Esophagus mucosa (tissue), 1 donor: ENCODE measurements at regions not wholly inside any gene's neighbourhood (a gene's known extent, or its start where the extent isn't known, plus 50 kb on each side); places are given as distances from the start of the nearest gene placed in this dataset.
"Not testable (repeated sequence)": the region's sequence is repeated elsewhere in the genome, so short reads cannot be mapped to it uniquely, and the experiment has no call there.

Experiments used
- ATAC-seq: fragments of 200-7000 bp; cut with Tn5 transposase; one replicate; pipeline ENCODE4 v1.9.1; 2020
- donor health status: DM: yes; HTN: yes; CAD: no.

DNA sequence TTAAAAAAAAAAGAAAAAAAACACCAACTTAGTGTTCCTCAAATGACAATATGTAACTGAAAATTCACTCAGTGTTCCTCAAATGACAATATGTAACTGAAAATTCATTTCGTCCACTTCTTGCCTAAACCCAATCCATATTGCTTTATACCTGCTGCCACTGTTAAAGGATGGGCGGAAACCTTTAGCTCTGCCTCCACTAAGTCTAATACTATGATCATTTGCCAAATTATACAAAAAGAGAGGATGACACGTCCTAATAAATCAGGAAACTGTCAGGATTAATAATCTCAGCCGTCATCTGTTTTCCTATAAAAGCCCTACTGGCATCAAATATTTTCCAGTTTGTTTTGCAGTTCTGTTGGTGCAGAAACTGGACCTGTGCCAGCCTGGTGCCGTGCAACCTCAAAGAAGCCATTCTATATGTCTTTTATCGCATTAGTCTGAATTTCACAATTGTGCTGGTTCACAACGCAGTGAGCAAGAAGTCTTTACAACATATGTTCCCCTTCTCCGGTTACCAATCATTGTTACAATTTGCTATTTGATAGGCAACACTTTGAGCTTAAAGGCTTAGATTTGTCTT, 160.4 kb upstream of the KCNH8 start:
- ATAC-seq = peak; percentile 70

GRCh38 chr3:18987070-18987469, 161.2 kb upstream of the KCNH8 start:
- no peak for ATAC-seq

GRCh38 chr3:18982920-18983319, 165.4 kb upstream of the KCNH8 start:
- ATAC-seq = no peak

DNA sequence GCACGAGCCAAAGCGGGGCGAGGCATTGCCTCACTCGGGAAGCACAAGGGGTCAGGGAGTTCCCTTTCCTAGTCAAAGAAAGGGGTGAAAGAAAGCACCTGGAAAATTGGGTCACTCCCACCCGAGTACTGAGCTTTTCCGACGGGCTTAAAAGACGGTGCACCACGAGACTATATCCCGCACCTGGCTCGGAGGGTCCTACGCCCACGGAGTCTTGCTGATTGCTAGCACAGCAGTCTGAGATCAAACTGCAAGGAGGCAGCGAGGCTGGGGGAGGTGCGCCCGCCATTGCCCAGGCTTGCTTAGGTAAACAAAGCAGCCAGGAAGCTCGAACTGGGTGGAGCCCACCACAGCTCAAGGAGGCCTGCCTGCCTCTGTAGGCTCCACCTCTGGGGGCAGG, 172.2 kb upstream of the KCNH8 start:
- not testable (repeated sequence) for ATAC-seq

DNA sequence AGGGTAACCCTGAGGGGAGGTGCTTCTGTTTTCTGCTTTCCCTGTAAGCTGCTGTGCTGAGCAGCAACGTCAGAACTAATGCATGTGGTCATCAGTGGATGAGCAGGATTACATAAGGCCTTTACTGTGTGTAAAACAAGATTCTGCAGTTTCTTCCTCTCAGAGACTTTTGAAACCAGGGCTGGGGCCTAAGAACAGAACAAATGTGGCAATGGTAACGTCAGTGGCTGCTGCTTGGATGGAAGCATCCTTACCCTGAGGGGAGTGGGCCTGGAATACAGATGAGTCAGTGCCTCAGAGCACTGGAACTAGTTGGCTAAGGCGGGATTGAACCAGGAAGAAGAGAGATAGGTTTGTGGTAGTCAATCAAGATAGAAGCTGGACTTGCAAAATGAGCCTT, 180.2 kb upstream of the KCNH8 start:
- ATAC-seq = peak; percentile 76

- no peak for ATAC-seq
Observed at GRCh38 chr3:18965781-18966180, 182.5 kb upstream of the KCNH8 start.

DNA sequence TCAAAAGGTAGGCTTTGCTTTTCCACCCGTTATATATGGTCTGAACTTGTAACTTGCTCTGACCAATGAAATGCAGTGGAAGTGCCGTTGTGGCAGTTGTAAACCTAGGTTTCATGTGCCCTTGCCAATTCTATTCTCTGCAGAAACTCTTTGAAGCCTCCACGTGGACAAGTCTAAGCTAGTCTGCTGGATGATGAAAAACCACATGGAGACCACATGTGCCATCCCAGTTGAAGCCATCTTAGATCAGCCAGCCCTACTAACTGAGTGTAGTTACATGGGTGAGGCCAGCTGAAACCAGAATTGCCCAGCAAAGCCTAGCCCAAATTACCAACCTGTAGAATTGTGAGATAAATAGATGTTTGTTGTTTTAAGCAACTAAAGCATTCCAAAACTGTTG, 183.7 kb upstream of the KCNH8 start:
- ATAC-seq = peak; percentile 39

DNA sequence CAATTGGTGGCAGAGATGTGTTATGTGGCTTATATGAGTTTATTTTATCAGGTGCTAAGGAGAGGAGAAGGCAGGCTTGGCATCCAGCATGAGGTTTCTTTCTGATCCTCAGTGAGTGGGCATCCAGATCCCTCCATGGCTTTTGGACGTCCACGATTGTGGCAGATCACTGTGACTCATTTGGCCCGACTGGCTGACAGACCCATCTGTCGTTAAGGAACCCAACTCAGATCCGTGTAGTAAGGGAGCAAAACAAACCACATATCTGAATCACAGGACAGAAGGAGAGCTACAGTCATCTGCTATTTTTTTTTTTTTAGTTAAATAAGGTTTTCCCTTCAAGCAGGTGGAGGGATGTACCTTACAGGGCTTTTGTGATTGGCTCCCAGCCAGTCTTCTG, 197.0 kb upstream of the KCNH8 start:
- ATAC-seq = no peak

GRCh38 chr3:18946524-18946923, 201.8 kb upstream of the KCNH8 start:
- ATAC-seq = peak; percentile 70

GRCh38 chr3:18937574-18937973, 210.7 kb upstream of the KCNH8 start:
- ATAC-seq = no peak

GRCh38 chr3:18919158-18919557, 229.2 kb upstream of the KCNH8 start:
- ATAC-seq = no peak

DNA sequence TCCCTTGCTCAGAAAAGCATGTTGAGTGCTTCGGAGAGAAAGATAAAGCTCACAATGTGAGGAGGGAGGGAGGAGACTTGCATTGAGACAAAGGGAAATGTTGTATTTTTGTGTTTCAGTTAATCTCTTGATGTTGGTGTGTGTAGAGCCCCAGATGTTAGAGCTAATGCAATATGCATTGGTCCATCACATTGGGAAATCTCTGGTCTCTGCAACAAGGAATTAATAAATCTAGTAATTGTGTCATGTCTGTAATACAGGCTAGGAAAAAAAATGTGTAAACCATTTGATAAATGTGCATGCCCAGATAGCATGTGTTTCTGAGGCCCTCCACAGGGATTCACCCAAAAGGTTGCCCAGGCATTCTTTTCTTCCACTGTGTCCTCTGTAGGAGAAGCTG, 230.4 kb upstream of the KCNH8 start:
- ATAC-seq = no peak

DNA sequence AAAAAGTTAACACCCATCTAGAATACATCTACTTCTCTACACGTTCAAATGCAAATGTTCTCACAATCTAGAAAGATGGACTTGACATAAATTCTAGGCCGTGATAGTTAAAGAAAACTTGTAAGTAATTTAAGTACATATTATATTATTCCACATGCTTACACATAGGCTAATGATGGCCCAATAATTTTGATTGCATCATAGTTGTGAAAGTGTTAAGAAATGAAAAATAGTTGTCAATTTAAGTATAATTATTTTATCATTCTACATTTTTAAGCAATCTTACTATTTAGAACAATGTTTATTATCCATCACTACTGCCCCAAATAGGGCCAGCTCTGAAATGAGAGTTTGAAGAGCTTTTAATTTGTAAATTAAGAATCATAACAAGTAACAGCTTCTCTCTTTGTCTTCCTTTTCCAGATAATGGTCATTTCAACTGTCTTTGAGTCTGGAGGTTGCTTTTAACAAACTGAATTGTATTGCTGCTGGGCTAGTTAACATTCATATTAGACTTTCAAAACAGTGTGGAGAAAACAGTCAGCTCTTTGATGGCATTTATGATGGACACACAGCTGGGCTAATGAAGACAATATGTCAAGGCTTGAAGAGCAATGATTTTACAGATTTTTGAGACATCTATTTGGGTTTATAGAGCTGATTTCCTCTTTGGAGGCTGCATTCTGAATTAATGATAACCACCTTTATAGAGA, 246.1 kb upstream of the KCNH8 start:
- ATAC-seq = no peak

- no peak for ATAC-seq
Observed at GRCh38 chr3:18901571-18901970, 246.7 kb upstream of the KCNH8 start.

DNA sequence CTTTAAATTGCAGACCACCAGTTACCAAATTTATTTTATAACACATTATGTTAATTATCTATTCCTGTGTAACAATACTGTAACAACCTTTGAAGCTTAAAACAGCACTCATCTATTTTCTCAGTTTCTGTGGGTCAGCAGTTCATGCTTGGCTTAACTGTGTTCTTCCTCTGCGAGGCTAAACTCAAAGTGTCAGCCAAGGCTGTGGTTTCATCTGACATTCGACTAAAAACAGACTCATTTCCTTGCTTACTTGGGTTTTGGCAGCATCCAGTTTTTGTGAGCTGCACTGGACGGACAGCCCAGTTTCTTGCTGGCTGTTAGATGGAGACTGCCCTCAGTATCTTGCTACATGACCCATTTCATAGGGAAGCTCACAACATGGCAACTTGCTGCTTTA, 247.3 kb upstream of the KCNH8 start:
- ATAC-seq = no peak

- no peak for ATAC-seq
Observed at GRCh38 chr3:18898911-18899310, 249.4 kb upstream of the KCNH8 start.

DNA sequence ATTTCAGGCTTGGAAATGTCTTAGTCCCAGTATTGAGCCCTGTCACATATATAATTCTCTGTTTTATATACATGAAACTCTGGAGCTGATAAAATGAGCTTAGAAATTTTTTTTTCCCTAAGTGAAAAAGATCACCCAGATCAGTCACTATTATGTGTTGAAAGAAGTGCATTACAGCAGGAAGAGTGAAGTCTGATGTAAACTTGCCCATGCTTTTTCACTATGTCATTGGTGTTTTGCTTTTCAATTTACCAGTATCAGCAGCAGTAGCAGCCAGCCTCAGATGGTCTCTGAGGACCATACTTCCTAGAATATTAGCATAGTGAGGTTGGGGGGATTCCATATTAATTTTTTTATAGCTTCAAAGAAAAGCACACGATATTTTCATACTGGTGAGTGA, 255.6 kb upstream of the KCNH8 start:
- no peak for ATAC-seq

- no peak for ATAC-seq
Observed at GRCh38 chr3:18892047-18892446, 256.3 kb upstream of the KCNH8 start.

DNA sequence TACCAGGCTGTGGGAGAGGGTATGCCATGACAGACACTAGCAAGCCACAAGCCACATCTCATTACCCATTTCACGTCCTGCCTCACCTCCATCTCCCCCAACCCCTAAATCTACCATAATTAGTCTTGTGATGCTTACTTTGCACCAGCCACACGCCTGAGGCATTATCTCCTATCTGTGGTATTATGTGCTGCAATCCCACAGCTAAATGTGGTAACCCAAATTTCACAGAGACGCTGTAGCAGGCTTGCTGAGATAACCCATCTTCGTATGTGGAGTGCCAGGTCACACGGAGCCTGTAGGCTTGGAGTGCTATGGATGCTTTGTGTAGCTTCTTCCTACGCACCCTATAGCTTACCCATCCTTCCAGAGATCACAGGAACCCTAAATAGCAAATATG, 256.7 kb upstream of the KCNH8 start:
- no peak for ATAC-seq

DNA sequence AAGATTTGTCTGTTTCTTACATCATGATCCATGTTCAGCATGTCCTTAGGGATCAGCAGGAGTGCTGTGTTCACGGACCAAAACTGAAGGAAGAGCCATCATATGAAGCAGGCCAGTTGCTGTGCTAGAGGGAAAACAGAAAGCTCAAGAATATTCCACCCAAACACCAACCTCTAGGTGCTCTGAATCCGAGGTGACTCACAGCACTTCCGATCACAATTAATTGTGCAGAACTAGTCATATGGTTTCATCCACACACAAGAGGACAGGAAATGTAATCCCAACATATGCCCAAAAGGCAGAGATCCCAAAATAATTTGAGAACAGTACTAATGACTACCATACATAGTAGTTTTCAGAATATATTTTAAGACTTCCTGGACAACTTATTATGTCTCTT, 257.9 kb upstream of the KCNH8 start:
- no peak for ATAC-seq

DNA sequence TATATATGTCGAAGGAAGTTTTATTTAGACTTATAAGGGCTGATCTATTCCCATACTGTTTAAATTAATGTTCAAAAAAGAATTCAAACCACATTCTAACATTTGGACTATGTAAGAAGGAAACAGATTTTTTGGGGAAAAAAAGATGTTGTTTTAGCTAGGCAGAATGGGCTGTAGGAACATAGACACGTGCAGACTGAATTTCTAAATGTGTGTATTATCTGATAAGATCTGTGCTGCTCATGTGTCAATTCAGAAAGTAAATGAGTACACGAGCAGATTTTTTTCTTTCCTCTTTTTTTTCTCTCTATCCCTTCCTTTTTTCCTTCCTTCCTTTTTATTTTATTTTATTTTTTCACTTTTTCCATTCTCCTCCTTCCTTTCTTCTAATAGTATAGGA, 259.5 kb upstream of the KCNH8 start:
- ATAC-seq = no peak

GRCh38 chr3:18888370-18888769, 259.9 kb upstream of the KCNH8 start:
- no peak for ATAC-seq

- no peak for ATAC-seq
Observed at GRCh38 chr3:18886331-18886730, 262.0 kb upstream of the KCNH8 start.

- no peak for ATAC-seq
Observed at GRCh38 chr3:18885612-18886011, 262.7 kb upstream of the KCNH8 start.

DNA sequence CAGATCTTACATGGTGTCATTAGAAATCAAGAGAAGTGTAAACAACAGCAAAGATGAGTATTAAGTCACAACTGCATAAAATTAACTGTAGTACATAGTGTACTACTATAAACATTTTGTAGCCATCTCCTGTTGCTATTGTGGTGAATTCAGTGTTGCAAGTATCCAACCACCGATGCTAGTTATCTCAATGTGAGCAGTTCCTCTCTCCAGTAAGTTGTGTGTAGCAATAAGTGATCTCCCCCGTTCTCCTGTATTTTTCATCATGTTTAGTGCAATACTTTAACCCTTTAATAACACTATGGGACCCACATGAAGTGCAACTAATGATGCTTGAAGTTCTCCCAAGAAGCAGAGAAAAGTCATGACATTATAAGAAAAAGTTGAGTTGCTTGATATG, 264.7 kb upstream of the KCNH8 start:
- no peak for ATAC-seq
